DOHH2 (cell line): ENCODE measurements at regions not wholly inside any gene's neighbourhood (a gene's known extent, or its start where the extent isn't known, plus 50 kb on each side); places are given as distances from the start of the nearest gene placed in this dataset.

Experiments used
- CTCF ChIP-seq: fragments of 200-600 bp; sonication (generic); IDR thresholded peaks from one replicate; pipeline ENCODE4 v1.5.1; 2014; ENCODE audit warnings: antibody characterized with exemption, mild to moderate bottlenecking, low read depth, low read length; ENCODE audit not compliant: poor library complexity, severe bottlenecking
- EZH2phosphoT487 ChIP-seq: fragments of 200-600 bp; sonication (generic); IDR thresholded peaks from 2 replicates; pipeline ENCODE4 v1.6.1; 2017; ENCODE audit warnings: borderline replicate concordance, mild to moderate bottlenecking, antibody characterized with exemption, low read length, moderate library complexity, mixed read lengths

GRCh38 chr1:81379430-81379829 lies 421.3 kb upstream of the ADGRL2 start:
- no peak for TF ChIP-seq CTCF
- TF ChIP-seq EZH2phosphoT487: no peak
